Upper lobe of left lung (tissue), 6 donors: ENCODE measurements at regions not wholly inside any gene's neighbourhood (a gene's known extent, or its start where the extent isn't known, plus 50 kb on each side); places are given as distances from the start of the nearest gene placed in this dataset.

Source experiments
- ATAC-seq, 2 donors: fragments of 200-7000 bp; cut with Tn5 transposase; one replicate each; pipeline ENCODE4 v1.9.1; 2022; ENCODE audit warnings: mild to moderate bottlenecking in 2 of 2, moderate library complexity in 2 of 2; ENCODE audit not compliant: low FRiP score in 2 of 2
- DNase-seq, 2 donors: peaks; one replicate each; pipeline ENCODE4 v3.0.0-alpha.2; 2019 to 2020
- H3K27ac ChIP-seq, 4 donors: fragments of 200-600 bp; sonication (generic); one replicate each; pipeline ENCODE4 v1.5.1; 2016 to 2019
- H3K27me3 ChIP-seq, 4 donors: fragments of 200-600 bp; sonication (generic); one replicate each; pipeline ENCODE4 v1.5.1; 2017 to 2019
- H3K36me3 ChIP-seq, 4 donors: fragments of 200-600 bp; sonication (generic); one replicate each; pipeline ENCODE4 v1.5.1; 2016 to 2019
- H3K4me1 ChIP-seq, 4 donors: fragments of 200-600 bp; sonication (generic); one replicate each; pipeline ENCODE4 v1.5.1; 2018 to 2019
- H3K4me3 ChIP-seq, 4 donors: fragments of 200-600 bp; sonication (generic); one replicate each; pipeline ENCODE4 v1.5.1; 2017 to 2019; ENCODE audit warnings: mild to moderate bottlenecking in 2 of 4, moderate library complexity in 1 of 4
- H3K9me3 ChIP-seq, 4 donors: fragments of 200-600 bp; sonication (generic); one replicate each; pipeline ENCODE4 v1.5.1; 2018 to 2019
- CTCF ChIP-seq, 6 experiments: fragments of 450-650 bp in 4 of 6; fragments of 200-600 bp in 2 of 6; sonication (generic) in 2 of 6; IDR thresholded peaks; one replicate each; pipeline ENCODE4 v1.5.1; 2016 to 2019; ENCODE audit warnings: antibody characterized with exemption in 6 of 6
- EP300 ChIP-seq, 4 donors: sonication (generic); formaldehyde crosslinking; IDR thresholded peaks; one replicate each; pipeline ENCODE4 v1.5.1; 2017; ENCODE audit warnings: antibody characterized with exemption in 4 of 4, control low read depth in 2 of 4
- POLR2A ChIP-seq, 4 donors: fragments of 450-650 bp; IDR thresholded peaks; one replicate each; pipeline ENCODE4 v1.5.1; 2016 to 2017; ENCODE audit warnings: antibody characterized with exemption in 4 of 4, mild to moderate bottlenecking in 2 of 4
- POLR2AphosphoS5 ChIP-seq, 2 donors: sonication (generic); formaldehyde crosslinking; IDR thresholded peaks; one replicate each; pipeline ENCODE4 v1.5.1; 2017; ENCODE audit warnings: antibody characterized with exemption in 2 of 2
- WGBS, 2 donors: methylation state at CpG; one replicate each; pipeline ENCODE4 v1.1.5; 2017 to 2018; 5-methylcytosine and 5-hydroxymethylcytosine counted together
- donor health status: DM: no; HTN: no; CAD: no; lungs with moderate emphysema.
- donor health status: DM: no; HTN: yes; CAD: no; lungs with severe emphysema.

- ATAC-seq = no peak
- Histone ChIP-seq H3K36me3 (no peaks in the 10 kb centered on the region), H3K27ac (peak overlapping the region in 3 of 4 donors; percentile 49 to 73 (median 71)), H3K27me3 (no peaks in the 10 kb centered on the region), H3K4me1 (peaks cover 19 to 30% (median 25%) of the 10 kb centered on the region in 4 donors), H3K9me3 (no peaks in the 10 kb centered on the region), H3K4me3 (no peak overlapping the region)
- TF ChIP-seq EP300 (IDR thresholded peaks at IDR 0.05) (no peak), POLR2A (IDR thresholded peaks at IDR 0.05) (no peak), CTCF (IDR thresholded peaks at IDR 0.05) (no peak), POLR2AphosphoS5 (IDR thresholded peaks at IDR 0.05) (no peak)
- 96 to 97% methylated on average over 10 of the region's 10 CpGs for WGBS, 2 donors
- no peak for DNase-seq
Measured at GRCh38 chr1:8203551-8203950, 114.4 kb upstream of the SLC45A1 start.

GRCh38 chr1:8203056-8203455 lies 114.9 kb upstream of the SLC45A1 start:
- TF ChIP-seq POLR2A (IDR thresholded peaks at IDR 0.05) = no peak
- WGBS, 2 donors = 88 to 95% methylated on average over 8 to 9 of the region's 9 CpGs
- no peak for DNase-seq
- peak overlapping the region; percentile 49 to 75 (median 72) for H3K27ac ChIP-seq
- no peaks in the 10 kb centered on the region for H3K27me3 ChIP-seq
- peaks cover 20 to 34% (median 29%) of the 10 kb centered on the region in 4 donors for H3K4me1 ChIP-seq
- no peaks in the 10 kb centered on the region for H3K36me3 ChIP-seq
- H3K9me3 ChIP-seq = no peaks in the 10 kb centered on the region
- no peak for ATAC-seq
- no peak overlapping the region for H3K4me3 ChIP-seq

GRCh38 chr1:8202182-8202905 lies 115.6 kb upstream of the SLC45A1 start:
- Histone ChIP-seq H3K4me1 (peaks cover 27 to 41% (median 36%) of the 10 kb centered on the region in 4 donors), H3K4me3 (no peak overlapping the region), H3K27me3 (no peaks in the 10 kb centered on the region), H3K27ac (peak overlapping the region; percentile 49 to 75 (median 72)), H3K9me3 (no peaks in the 10 kb centered on the region), H3K36me3 (no peaks in the 10 kb centered on the region)
- peak; percentile 64 to 66 for ATAC-seq
- 66 to 75% methylated on average over 18 to 19 of the region's 19 CpGs for WGBS, 2 donors
- peak in 1 of 2 donors; percentile 54 for DNase-seq
- TF ChIP-seq POLR2A (IDR thresholded peaks at IDR 0.05) (peak in 1 of 4 donors; percentile 18), CTCF (IDR thresholded peaks at IDR 0.05) (no peak), POLR2AphosphoS5 (IDR thresholded peaks at IDR 0.05) (peak in 1 of 2 donors; percentile 12), EP300 (IDR thresholded peaks at IDR 0.05) (peak in 1 of 4 donors; percentile 3)

GRCh38 chr1:8201331-8201861 lies 116.5 kb upstream of the SLC45A1 start:
- TF ChIP-seq POLR2A (IDR thresholded peaks at IDR 0.05) (peak in 1 of 4 donors; percentile 15), CTCF (IDR thresholded peaks at IDR 0.05) (peak in 1 of 6 experiments; percentile 6), POLR2AphosphoS5 (IDR thresholded peaks at IDR 0.05) (no peak), EP300 (IDR thresholded peaks at IDR 0.05) (no peak)
- Histone ChIP-seq H3K4me1 (peaks cover 31 to 44% (median 41%) of the 10 kb centered on the region in 4 donors), H3K27me3 (no peaks in the 10 kb centered on the region), H3K36me3 (no peaks in the 10 kb centered on the region), H3K9me3 (no peaks in the 10 kb centered on the region), H3K4me3 (no peak overlapping the region), H3K27ac (peak overlapping the region; percentile 49 to 75 (median 72))
- DNase-seq (no peak), ATAC-seq (peak in 1 of 2 donors; percentile 23)
- 75 to 81% methylated on average over 6 to 10 of the region's 10 CpGs for WGBS, 2 donors

- no peak for DNase-seq
- Histone ChIP-seq H3K4me1 (peaks cover 31 to 43% (median 41%) of the 10 kb centered on the region in 4 donors), H3K27ac (peak overlapping the region; percentile 49 to 75 (median 72)), H3K4me3 (no peak overlapping the region), H3K36me3 (no peaks in the 10 kb centered on the region), H3K27me3 (no peaks in the 10 kb centered on the region), H3K9me3 (no peaks in the 10 kb centered on the region)
- no peak for ATAC-seq
- 91 to 95% methylated on average over 17 to 18 of the region's 18 CpGs for WGBS, 2 donors
- TF ChIP-seq CTCF (IDR thresholded peaks at IDR 0.05) = no peak
- TF ChIP-seq POLR2AphosphoS5 (IDR thresholded peaks at IDR 0.05) = no peak
- TF ChIP-seq EP300 (IDR thresholded peaks at IDR 0.05) = no peak
- no peak for TF ChIP-seq POLR2A (IDR thresholded peaks at IDR 0.05)
Measured at GRCh38 chr1:8200317-8201115, 117.4 kb upstream of the SLC45A1 start.
